SU-DHL-6 (cell line): ENCODE measurements at regions not wholly inside any gene's neighbourhood (a gene's known extent, or its start where the extent isn't known, plus 50 kb on each side); places are given as distances from the start of the nearest gene placed in this dataset.

Experiments
- H2AFZ ChIP-seq: fragments of 200-600 bp; sonication (generic); 2 replicates; pipeline ENCODE4 v1.6.1; 2014; ENCODE audit warnings: low read depth, mild to moderate bottlenecking, moderate library complexity, mixed read lengths, antibody characterized with exemption, low read length; ENCODE audit not compliant: severe bottlenecking
- H3F3A ChIP-seq: fragments of 200-600 bp; shearing (Covaris generic); 2 replicates; pipeline ENCODE4 v1.6.0; 2016; ENCODE audit warnings: antibody characterized with exemption, mild to moderate bottlenecking; ENCODE audit not compliant: insufficient read depth
- H3K27ac ChIP-seq: fragments of 200-600 bp; sonication (generic); 2 replicates; pipeline ENCODE4 v1.5.1; 2016; ENCODE audit warnings: low read depth, mild to moderate bottlenecking, low read length, moderate library complexity, mixed read lengths
- H3K27me3 ChIP-seq: fragments of 200-600 bp; sonication (generic), shearing (Covaris generic); 2 replicates; pipeline ENCODE4 v1.6.0; 2014; ENCODE audit warnings: mild to moderate bottlenecking, low read length
- H3K36me3 ChIP-seq: fragments of 200-600 bp; sonication (generic); 2 replicates; pipeline ENCODE4 v1.6.1; 2014; ENCODE audit warnings: mild to moderate bottlenecking, low read length, mixed read lengths
- H3K4me2 ChIP-seq: fragments of 300-600, 200-600 bp; shearing (Covaris generic), sonication (generic); 2 replicates; pipeline ENCODE4 v1.6.0; 2014; ENCODE audit warnings: low read length, low read depth, mild to moderate bottlenecking; ENCODE audit not compliant: poor library complexity, severe bottlenecking
- H3K4me3 ChIP-seq: fragments of 200-600 bp; sonication (generic); 2 replicates; pipeline ENCODE4 v1.5.1; 2014; ENCODE audit warnings: antibody characterized with exemption, low read length, mild to moderate bottlenecking, mixed read lengths; ENCODE audit not compliant: insufficient read depth, poor library complexity, severe bottlenecking
- H3K79me2 ChIP-seq: fragments of 200-600 bp; sonication (generic); 2 replicates; pipeline ENCODE4 v1.6.1; 2014; ENCODE audit warnings: mild to moderate bottlenecking, low read length, moderate library complexity; ENCODE audit not compliant: insufficient read depth
- H3K9ac ChIP-seq: fragments of 200-600 bp; sonication (generic); 2 replicates; pipeline ENCODE4 v1.7.0; 2014; ENCODE audit warnings: mild to moderate bottlenecking, low read length
- H3K9me2 ChIP-seq: fragments of 200-600 bp; sonication (generic); replicated peaks from 2 replicates; pipeline ENCODE4 v1.6.1; 2014; ENCODE audit warnings: low read length; ENCODE audit not compliant: insufficient read depth
- H3K9me3 ChIP-seq: fragments of 200-600 bp; sonication (generic); 2 replicates; pipeline ENCODE4 v1.6.1; 2014; ENCODE audit warnings: low read length, mixed read lengths; ENCODE audit not compliant: insufficient read depth
- H4K20me1 ChIP-seq: fragments of 200-600 bp; sonication (generic); 2 replicates; pipeline ENCODE4 v1.6.1; 2014; ENCODE audit warnings: low read depth, mild to moderate bottlenecking, antibody characterized with exemption, low read length, moderate library complexity, mixed read lengths
- CTCF ChIP-seq: fragments of 200-600 bp; sonication (generic); IDR thresholded peaks from one replicate; pipeline ENCODE4 v1.5.1; 2017; ENCODE audit warnings: antibody characterized with exemption, mild to moderate bottlenecking, low read length, moderate library complexity; ENCODE audit not compliant: insufficient read depth, poor library complexity, severe bottlenecking
- EZH2phosphoT487 ChIP-seq: fragments of 200-600 bp; sonication (generic), shearing (Covaris generic); conservative IDR thresholded peaks from 2 replicates; pipeline ENCODE4 v1.6.1; 2018; ENCODE audit warnings: mild to moderate bottlenecking, antibody characterized with exemption, low read length, moderate library complexity, mixed read lengths

DNA sequence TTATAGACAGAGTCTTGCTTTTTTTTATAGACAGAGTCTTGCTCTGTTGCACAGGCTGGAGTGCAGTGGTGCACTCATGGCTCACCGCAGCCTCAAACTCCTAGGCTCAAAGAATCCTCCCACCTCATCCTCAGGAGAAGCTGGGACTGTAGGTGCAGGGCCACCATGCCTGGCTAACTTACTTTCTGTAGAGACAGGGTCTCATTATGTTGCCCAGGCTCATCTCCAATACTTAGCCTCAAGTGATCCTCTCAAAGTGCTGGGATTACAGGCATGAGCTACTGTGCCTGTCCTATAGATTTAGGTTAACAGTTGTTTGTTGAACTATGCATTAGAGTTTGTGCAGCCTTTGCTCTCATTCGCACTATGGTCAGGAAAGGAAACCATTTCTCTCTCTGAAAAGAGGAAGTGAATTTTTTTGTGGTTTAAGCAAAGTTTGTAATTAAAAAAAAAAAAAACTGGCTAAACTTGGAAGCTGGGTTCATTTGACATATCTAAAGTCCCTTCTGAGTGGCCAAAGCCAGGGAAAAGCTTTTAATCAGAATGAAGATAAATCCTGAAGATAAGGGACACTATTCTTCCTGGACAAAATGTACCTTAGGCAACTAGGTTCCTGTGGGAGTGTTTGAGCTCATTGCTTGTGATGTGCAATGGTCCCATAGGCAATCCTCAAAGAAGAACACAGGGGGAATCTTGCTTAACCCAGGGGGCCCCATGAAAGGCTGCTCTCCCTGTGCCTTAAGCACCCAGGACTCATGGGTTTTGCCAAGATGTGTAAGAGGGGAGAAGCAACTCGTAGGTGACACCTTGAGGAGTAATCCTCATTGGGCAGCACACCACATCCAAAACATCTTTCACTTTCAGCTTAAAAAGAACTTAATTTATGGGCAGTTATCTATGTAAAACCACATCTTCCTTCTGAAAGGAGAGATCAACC, 201.7 kb downstream of the MREG start:
- Histone ChIP-seq H3K4me2 (no peak overlapping the region), H3K79me2 (no peaks in the 10 kb centered on the region), H2AFZ (no peak overlapping the region), H3K9me3 (no peaks in the 10 kb centered on the region), H3F3A (0 out of 2 replicates have a peak, but pooled peaks cover 3% of the 10 kb centered on the region), H3K27me3 (no peaks in the 10 kb centered on the region), H3K4me3 (no peak overlapping the region), H3K36me3 (no peaks in the 10 kb centered on the region), H3K9ac (no peak overlapping the region), H3K9me2 (no peaks in the 10 kb centered on the region), H4K20me1 (no peaks in the 10 kb centered on the region), H3K27ac (no peak overlapping the region)
- TF ChIP-seq CTCF = no peak
- TF ChIP-seq EZH2phosphoT487 = no peak

DNA sequence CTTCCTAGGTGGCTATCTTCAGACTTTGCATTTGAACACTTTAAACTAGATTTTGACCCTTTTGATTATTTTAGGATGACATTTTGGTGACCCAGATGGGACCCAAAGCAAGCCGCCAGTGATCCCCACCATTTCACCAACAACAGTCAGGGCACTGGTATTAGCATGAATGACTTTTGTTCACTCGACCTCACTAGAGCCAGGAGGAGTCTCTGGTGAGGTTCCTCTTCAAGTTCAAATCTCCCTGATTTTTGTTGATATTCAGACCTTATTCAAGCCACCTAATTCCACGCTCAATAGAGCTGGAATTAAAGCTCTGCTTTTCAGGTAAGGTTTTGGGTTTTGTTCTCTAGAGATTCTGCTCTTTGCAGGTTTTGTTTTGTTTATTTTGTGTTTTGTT, 202.3 kb downstream of the MREG start:
- no peaks in the 10 kb centered on the region for H3K27me3 ChIP-seq
- no peaks in the 10 kb centered on the region for H3K9me2 ChIP-seq
- H3K4me3 ChIP-seq = no peak overlapping the region
- H3K79me2 ChIP-seq = no peaks in the 10 kb centered on the region
- no peak overlapping the region for H3K27ac ChIP-seq
- no peaks in the 10 kb centered on the region for H3K9me3 ChIP-seq
- no peak overlapping the region for H3K9ac ChIP-seq
- no peak overlapping the region for H3K4me2 ChIP-seq
- 0 out of 2 replicates have a peak, but pooled peaks cover 3% of the 10 kb centered on the region for H3F3A ChIP-seq
- H3K36me3 ChIP-seq = no peaks in the 10 kb centered on the region
- no peak for TF ChIP-seq CTCF
- TF ChIP-seq EZH2phosphoT487 = no peak
- no peak overlapping the region for H2AFZ ChIP-seq
- H4K20me1 ChIP-seq = no peaks in the 10 kb centered on the region

GRCh38 chr2:215808996-215809395, 204.4 kb downstream of the MREG start:
- Histone ChIP-seq H3K9me2 (no peaks in the 10 kb centered on the region), H3K79me2 (no peaks in the 10 kb centered on the region), H3F3A (0 out of 2 replicates have a peak, but pooled peaks cover 3% of the 10 kb centered on the region), H3K9ac (no peak overlapping the region), H3K9me3 (no peaks in the 10 kb centered on the region), H2AFZ (no peak overlapping the region), H3K27ac (no peak overlapping the region), H3K27me3 (no peaks in the 10 kb centered on the region), H3K36me3 (no peaks in the 10 kb centered on the region), H3K4me3 (no peak overlapping the region), H3K4me2 (no peak overlapping the region), H4K20me1 (no peaks in the 10 kb centered on the region)
- TF ChIP-seq EZH2phosphoT487 (no peak), CTCF (no peak)
